Fibroblast of peridontal ligament (primary cell): ENCODE measurements at regions not wholly inside any gene's neighbourhood (a gene's known extent, or its start where the extent isn't known, plus 50 kb on each side); places are given as distances from the start of the nearest gene placed in this dataset.
A peak's percentile ranks its signal among the peaks of the same experiment; 100 is the strongest.

Experiments
- DNase-seq: peaks from one replicate; pipeline ENCODE4 v3.0.0-alpha.2; 2010; ENCODE audit errors: extremely low read depth

DNA sequence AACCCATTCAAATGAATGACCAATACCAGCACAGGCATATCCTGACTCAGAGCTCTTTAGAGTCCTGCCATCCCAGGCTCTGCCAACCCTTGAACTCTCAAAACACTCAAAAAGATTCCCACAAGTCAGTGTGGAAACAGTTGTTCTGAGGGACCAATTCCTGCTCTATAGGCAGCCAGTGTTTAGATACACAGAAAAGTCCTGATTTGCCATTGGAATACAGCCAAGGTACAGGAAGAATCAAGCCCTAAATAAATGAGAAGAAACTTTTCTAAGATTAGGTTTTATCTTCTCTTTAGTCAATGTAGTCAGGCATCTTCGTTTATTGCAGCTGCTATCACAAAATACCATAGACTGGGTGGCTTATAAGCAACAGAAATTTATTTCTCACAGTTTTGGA, 626.8 kb upstream of the ARID1B start:
- no peak for DNase-seq

DNA sequence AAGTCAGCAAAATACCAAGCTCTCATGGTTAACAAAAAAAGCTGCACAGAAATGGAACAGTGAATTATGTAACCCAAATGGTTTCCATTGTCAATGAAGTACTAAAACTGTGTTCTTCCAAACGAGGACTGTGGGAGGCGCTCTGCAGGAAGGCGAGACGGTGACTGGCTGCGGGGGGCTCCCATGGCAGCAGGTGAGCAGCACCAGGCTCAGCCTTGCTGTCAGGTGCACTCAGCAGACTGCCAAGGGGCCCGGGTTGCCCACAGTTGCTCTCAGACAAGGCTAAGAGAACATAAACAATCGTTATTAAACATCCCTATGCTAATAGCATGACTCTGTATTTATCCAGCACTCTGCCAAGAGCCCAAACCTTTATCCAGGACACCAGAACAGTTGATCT, 630.3 kb upstream of the ARID1B start:
- no peak for DNase-seq

DNA sequence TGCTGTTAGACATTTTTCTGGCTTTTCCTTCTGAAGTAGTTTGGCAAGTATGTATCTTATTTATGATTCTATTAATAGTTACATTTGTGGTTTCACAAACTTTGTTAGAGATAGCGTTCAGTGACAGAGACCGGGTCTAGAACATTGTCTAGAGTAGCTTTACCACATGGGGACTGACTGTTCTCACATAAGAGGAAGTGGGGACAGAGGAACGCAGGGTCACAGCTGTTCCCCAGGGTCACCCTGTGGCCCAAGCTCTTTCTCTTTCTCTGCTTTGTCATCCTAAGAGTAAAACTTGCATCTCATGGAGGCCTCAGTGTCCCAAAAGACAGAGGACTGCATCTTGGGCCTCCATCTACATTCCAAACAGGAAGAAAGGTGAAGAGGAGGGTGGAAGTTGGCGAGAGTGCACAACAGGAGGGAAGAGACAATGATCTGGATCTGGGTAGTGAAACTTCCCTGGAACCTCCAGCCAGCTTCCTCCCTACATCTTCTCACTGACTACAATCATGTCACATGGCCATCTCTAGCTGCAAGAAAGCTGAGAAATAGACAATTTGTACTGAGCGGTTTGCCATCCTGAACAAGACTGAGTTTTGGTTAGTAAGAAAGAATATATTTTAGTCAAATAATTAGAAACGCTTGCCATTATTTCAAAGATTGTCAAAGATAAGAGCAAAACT, 645.8 kb upstream of the ARID1B start:
- DNase-seq, result no peak

DNA sequence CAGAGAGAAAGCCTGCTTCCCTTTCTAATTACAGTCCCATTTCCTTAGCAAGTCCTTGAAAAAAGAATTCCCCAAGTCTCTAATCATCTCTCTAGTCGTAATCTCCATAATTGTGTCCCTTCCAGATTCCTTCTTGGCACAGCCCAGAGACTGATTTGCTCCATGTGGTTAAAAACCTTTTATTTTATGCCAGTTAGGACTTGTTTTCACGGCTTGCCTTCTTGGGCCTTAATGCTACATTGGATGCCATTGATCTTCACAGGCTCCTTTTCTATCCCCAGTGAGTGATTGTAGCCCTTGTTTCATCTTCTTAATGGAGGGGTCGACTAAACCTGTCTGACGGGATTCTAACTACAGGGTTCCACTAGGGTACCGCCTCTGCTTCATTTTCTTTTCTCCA, 650.6 kb upstream of the ARID1B start:
- DNase-seq, result no peak

DNA sequence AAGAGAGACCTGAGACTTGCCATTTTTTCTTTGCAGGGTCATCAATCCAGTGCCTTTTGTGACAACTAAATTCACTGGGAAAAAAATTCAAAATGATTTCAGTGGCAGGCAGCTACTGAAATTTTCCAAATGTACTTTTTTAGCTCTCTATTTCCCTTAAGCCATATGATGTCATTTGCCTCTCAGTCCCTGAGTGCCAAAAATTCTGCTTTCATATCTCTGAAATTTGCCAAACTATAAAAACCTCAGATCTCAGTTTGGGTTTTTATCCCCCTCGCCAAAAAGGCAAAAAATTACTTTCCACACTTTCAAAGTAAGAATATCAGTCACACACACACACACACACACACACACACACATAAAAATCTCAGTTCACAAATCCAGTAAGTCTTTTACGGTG, 651.3 kb upstream of the ARID1B start:
- no peak for DNase-seq

DNA sequence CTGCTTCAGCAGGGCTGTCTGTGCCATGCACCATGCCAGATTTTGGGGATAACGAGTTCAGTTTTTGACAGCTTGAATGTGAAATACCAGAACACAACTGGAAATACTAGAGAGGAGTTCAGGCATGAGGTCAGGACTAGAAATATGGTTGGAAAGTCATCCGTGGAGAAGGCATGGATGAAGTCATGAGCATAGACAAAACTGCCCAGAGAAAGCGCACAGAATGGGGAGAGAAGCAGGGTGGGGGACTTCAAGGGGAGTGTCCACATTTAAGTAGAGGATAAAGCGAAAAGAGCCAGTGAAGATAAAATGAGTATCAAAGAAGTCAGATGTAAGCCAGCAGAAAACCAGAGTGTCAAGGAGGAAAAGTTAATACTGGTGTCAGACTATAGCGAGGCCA, 653.4 kb upstream of the ARID1B start:
- DNase-seq, result no peak

DNA sequence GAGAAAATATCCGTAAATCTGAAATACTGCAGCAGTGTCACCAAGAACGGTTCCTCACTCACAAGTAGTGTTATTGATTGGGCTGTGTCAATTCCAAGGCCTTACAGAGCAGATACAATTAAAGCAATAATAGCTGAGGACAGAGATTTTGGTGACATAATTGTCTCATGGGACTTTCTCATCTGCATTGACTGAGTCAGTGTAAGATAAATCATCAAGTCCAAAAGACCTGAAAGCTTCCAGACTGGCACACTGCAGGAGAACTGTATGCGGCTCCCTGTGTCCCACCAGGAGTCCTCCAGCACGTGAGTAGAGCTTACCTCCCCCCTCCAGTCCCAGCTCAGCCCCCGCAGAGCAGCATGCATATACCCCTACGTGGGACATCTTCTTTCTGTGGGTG, 655.2 kb upstream of the ARID1B start:
- DNase-seq, result no peak

DNA sequence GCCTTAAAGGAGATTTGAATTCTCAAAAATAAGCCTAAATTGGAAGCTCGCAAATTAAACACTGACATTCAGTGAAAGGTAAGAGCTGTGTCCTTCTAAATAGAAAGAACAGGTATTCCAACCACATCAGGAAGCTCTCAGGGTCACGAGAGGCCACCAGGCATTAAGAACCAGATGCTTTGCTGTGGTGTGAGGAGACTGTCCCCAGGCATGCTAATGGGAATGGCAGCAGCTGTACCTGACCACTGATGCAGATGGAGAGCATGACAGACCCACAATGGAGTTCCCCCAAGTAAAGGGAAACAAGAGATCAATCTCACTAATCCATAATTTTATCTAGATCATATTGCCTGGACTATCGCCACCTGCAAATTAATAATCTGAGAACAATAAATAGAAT, 658.9 kb upstream of the NOX3 start:
- no peak for DNase-seq

DNA sequence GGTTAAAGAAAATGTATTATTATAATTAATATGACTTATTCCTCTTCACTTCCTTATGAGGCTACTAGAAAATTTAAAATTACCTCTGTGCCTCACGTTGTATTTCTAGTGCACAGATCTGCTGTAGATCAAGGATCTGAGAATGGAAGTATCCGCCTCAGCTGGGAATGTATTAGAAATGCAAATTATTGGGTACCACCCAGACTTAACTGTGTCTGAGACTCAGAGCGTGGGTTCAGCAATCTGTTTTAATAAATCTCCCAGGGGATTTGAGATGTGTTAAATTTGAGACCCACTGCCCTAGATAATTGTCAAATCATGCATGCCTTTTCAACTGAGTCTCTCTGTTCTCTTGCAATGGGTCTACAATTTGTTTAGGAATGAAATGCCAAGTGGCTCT, 658.0 kb upstream of the NOX3 start:
- DNase-seq, result no peak

DNA sequence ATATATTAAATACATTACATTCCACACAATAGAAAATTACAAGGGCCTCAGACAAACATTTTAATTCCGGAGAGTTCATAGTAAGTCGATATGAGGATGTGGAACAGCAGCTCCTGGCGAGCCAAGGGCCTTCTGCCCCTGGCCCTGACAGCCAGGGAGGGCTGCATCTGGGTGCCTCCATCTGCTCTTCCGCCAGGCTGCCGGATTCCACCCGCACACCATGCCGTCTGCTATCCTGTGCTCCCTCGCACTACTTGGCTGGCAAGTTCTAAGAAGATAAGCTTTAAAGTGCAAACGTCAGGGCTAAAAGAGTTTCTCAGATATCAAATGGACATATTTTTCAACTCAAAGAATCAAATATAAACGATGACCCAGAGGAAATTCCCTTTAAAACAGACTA, 656.3 kb upstream of the NOX3 start:
- DNase-seq, result no peak

DNA sequence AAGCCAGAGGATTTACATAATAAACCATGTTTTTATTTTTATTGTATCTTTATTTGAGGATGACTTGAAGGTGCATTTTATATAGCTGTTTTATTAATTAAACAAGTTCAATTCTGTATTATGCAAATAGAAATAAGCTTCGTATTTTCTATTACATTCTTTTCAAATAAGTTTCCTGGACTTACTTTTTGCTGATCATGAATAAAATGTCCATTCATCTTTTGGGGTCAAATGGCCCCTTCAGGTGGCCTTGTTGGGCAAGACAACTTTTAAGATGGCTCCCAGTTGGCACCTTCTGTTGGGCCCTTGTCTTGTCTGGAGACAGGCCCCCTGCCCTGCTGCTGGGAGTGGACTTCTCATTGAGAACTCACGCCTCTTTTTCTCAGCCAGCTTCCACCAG, 654.6 kb upstream of the NOX3 start:
- no peak for DNase-seq

DNA sequence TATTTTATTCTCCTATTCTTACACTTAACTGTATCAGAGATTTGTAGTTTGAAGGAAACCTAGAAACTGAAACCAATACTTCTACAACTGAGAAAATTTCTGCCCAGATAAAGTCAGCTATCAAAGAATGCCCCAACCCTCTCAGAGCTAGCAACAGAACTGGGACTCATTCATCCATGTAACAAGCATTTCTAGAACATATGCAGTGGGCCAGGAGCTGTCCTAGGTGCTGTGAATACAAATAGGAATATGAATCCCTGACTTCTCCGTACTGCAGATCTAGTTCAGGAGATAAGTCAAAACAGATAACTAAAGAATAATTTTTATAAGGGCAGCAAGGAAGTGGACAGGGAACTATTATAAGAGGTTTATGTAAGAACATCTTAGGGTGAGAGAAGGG, 654.1 kb upstream of the NOX3 start:
- DNase-seq, result peak; percentile 2

DNA sequence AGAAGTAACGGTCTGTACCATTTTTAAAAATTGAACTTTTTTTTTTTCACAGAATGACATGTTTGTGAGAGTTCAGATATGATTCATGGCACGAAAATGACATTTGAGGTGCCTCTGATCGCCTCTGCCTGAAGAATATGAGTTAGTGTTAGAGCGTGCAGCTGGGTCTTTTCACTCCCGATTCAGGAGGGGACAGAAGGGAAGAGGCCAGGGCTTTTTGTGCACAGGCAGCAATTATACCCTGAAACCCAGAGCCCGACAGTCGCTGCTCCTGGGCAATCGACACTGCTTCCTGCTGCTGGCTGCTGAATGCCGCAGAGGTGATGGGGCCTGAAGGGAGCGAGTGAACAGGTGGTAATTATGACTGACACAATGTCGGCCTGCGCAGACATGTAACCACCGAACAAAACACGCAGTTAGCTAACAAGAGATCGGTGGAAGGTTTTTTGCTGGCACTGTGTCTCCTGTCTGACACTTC, 652.0 kb upstream of the NOX3 start:
- no peak for DNase-seq

DNA sequence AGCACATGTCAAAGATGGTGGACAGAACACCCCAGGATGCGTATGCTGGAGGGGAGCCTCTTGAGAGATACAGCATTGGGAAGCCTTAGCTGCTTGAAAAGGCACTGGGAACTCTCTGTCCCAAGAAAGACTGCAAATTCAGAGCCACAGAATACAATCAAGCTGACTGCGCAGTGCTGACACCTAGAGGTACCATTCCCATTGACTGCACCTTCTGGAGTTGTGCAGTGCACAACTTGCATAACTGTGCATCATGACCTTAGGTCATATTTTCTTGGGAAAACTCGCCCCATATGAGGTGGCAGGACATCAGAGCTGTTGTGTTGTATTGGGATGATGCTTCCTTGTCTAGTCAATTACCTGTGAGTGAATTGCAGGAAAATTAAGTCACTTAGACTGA, 646.5 kb upstream of the NOX3 start:
- peak; percentile 25 for DNase-seq

DNA sequence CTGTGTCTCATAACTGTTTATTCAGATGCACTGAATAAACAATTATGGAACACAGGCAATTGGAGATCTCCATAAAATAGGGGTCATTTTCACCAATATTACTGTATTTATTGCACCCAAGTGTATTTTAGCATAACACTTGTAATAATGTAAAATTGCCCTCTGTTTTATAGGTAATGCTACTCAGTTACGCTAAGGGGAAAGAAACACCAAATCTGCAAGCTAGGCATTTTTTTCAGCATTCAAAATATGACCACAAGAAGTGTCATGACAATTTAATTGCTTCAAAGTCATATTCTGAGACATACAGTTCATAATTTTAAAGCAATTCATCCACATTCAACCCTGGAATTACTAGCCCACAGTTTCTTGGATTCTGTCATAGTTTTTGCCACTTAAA, 643.2 kb upstream of the NOX3 start:
- DNase-seq, result no peak

DNA sequence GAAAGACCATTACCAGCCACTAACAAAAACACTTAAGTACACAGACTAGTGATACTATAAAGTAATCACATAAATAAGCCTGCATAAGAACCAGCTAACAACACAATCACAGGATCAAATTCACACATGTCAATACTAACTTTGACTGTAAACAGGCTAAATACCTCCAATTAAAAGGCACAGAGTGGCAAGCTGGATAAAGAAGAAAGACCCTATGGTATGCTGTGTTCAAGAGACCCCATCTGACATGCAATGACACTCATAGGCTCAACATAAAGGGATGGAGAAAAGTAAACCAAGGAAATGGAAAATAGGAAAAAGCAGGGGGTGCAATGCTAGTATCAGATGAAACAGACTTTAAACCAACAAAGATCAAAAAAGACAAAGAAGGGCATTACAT, 631.8 kb upstream of the NOX3 start:
- no peak for DNase-seq

DNA sequence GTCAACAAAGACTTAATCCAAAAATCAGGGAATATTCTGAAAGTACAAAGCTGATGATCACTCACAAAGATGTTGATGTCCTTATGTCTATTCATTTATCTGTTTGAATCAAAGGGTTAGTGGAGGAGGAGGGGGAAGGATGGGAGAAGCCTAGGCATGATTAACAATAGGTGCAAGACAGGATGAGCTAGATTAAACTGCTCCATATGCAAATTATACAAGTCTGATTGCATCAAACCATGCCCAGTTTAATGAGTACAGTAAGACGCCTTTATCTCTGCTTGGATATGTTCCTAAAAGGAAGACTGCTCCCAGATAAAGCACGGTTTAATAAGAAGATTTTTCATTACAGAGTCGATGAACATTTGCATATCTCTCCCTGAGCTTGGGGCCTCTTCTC, 626.4 kb upstream of the NOX3 start:
- DNase-seq, result no peak

DNA sequence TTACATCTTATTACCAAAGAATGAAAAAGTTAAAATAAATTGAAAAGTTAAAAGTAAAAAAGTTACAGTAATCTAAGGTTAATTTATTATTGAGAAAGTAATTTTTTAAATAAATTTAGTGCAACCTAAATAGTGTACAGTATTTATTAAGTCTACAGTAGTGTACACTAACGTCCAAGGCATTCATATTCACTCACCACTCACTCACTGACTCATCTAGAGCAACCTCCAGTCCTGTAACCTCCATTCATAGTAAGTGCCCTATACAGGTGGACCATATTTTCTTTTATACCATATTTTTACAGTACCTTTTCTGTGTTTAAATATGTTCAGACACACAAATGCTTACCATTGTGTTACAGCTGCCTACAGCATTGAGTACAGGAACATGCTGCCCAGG, 624.7 kb upstream of the NOX3 start:
- no peak for DNase-seq

DNA sequence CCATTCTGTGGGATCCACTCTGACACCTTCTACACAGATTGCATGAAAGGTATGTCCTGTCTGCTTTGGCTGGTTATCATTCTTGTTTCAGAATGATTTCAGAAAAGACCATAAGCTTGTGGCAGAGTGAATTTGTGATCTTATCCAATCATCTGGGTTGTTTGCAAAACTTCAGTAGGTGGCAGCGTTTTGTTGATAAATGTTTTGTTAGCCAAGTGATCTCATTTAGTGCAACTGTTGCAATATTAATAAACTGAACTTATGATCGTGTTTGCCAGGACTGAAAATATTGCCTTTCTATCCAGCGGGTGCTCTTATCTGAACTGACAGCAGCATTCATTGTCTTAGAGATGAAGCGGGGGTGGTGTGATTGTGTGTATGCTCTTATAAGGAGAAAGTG, 613.2 kb upstream of the NOX3 start:
- DNase-seq, result no peak

DNA sequence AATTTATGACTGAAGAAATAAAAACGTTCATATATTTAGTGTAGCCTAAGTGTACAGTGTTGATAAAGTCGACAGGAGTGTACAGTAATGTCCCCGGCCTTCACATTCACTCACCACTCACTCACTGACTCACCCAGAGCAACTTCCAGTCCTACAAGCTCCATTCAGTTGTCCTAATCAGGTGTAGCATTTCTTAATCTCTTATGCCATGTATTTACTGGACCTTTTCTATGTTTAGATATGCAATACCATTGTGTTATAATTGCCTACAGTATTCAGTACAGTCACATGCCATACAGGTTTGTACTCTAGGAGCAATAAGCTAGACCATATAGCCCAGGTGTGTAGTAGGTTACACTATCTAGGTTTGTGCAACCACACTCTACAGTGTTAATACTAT, 610.2 kb upstream of the NOX3 start:
- no peak for DNase-seq

DNA sequence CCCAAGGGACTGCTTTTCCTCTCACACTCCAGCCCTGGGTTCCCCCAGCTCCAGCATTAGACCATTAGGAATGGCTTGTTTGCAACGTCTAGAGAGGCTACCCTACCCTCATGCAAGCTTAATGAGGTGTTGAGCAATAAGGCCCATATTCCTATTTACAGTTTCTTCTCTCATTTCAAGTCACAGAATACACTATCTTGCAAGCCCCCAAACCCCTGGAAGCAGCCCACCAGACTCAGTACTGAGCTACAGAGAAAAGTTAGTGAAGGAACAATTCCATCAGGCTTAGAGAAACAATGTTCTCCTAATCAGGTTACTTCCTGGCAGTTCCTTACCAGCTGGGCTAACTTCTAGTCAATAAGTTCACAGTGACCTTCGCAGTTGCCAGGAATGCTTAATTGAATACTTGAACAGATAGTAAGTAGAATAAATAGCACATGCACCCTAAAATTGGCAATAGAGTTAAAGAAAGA, 606.5 kb upstream of the NOX3 start:
- DNase-seq, result no peak

DNA sequence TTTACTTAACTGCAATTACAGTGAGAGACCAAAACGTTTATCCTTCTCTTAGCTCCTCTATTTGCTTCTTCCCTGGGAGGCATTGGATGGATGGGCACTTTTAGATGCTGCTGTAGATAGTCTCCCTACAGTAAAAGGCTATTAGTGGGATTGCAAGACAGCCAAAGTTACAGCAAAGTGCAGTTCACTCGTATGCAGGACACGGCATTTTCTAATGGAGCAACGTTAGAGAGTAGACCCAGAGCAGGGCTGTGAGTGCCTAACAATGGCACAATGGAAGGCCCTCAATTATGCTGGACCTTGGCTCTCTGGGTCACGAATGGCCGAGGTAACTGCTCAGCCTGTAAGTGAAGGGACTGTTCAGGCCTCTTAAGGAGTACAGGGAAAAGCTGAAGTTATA, 605.8 kb upstream of the NOX3 start:
- no peak for DNase-seq

DNA sequence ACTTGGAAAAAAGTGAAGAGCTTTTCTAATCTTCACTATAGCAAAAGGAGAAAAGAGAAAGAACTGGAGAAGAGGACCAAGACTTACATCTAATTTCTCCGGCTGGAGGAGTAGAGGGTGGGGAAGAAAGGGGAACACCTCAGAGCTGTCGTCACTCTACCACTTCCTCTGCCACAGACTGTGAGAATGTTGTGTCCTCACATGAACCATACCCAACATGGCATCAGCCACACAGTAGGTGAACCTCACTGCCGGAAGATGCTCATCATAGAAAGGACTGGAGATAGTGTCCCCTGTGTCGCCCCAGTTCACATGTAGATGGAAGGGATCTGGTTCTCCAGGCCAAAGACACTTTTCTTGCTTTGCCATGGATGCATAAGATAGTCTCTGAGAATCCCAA, 604.4 kb upstream of the NOX3 start:
- DNase-seq, result no peak

DNA sequence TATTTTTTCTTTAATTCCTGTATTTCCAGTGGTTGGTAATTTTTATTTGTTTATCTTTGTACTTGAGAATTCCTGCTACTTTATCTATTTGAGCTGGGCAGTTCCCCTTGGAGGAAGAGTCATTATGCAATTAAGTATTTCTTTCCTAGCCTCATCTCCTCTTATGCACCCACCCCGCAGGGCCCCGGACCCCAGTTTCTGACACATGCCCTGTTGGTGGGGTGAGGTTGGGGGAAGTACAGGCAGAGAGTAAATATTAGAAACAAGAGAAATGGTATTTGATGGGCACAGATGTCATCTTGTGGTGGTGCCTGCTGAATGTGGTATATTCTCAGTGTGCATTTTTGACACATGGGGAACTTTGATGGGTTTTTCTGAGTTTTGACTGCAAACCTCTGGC, 602.7 kb upstream of the NOX3 start:
- DNase-seq, result no peak
